GM18520 (cell line): ENCODE measurements at regions not wholly inside any gene's neighbourhood (a gene's known extent, or its start where the extent isn't known, plus 50 kb on each side); places are given as distances from the start of the nearest gene placed in this dataset.
"Not testable (repeated sequence)": the region's sequence is repeated elsewhere in the genome, so short reads cannot be mapped to it uniquely, and the experiment has no call there.

ENCODE experiments used
- ATAC-seq: cut with Tn5 transposase; IDR thresholded peaks from one replicate; pipeline ENCODE4 v1.9.1; 2021; ENCODE audit not compliant: unreplicated experiment

GRCh38 chr12:25682421-25682820, 129.3 kb upstream of the LMNTD1 start:
- no peak for ATAC-seq

- ATAC-seq, result no peak
Measured at GRCh38 chr12:25684070-25684469, 131.0 kb upstream of the LMNTD1 start.

- no peak for ATAC-seq
Measured at GRCh38 chr12:25686351-25686750, 133.3 kb upstream of the LMNTD1 start.

- no peak for ATAC-seq
Measured at GRCh38 chr12:25687226-25687625, 134.1 kb upstream of the LMNTD1 start.

- ATAC-seq, result not testable (repeated sequence)
Measured at GRCh38 chr12:25688851-25689250, 135.8 kb upstream of the LMNTD1 start.

- ATAC-seq, result no peak
Measured at GRCh38 chr12:25689996-25690501, 137.0 kb upstream of the LMNTD1 start.

GRCh38 chr12:25690996-25691864, 138.1 kb upstream of the LMNTD1 start:
- ATAC-seq, result no peak

GRCh38 chr12:25691865-25692114, 138.7 kb upstream of the LMNTD1 start:
- no peak for ATAC-seq

- no peak for ATAC-seq
Measured at GRCh38 chr12:25692115-25693035, 139.3 kb upstream of the LMNTD1 start.

- ATAC-seq, result no peak
Measured at GRCh38 chr12:25694072-25694471, 141.0 kb upstream of the LMNTD1 start.

- ATAC-seq, result no peak
Measured at GRCh38 chr12:25695574-25695973, 142.5 kb upstream of the LMNTD1 start.

GRCh38 chr12:25698772-25699171, 145.7 kb upstream of the LMNTD1 start:
- ATAC-seq, result no peak

GRCh38 chr12:25699454-25699853, 146.4 kb upstream of the LMNTD1 start:
- no peak for ATAC-seq

- ATAC-seq, result no peak
Measured at GRCh38 chr12:25701290-25701689, 148.2 kb upstream of the LMNTD1 start.

- ATAC-seq, result no peak
Measured at GRCh38 chr12:25702553-25702952, 149.5 kb upstream of the LMNTD1 start.

GRCh38 chr12:25705261-25705660, 152.2 kb upstream of the LMNTD1 start:
- no peak for ATAC-seq

GRCh38 chr12:25706646-25707045, 153.6 kb upstream of the LMNTD1 start:
- not testable (repeated sequence) for ATAC-seq

- ATAC-seq, result no peak
Measured at GRCh38 chr12:25707056-25707455, 154.0 kb upstream of the LMNTD1 start.

- no peak for ATAC-seq
Measured at GRCh38 chr12:25708661-25709060, 155.6 kb upstream of the LMNTD1 start.

- ATAC-seq, result no peak
Measured at GRCh38 chr12:25710128-25710527, 157.0 kb upstream of the LMNTD1 start.

- ATAC-seq, result not testable (repeated sequence)
Measured at GRCh38 chr12:25710938-25711605, 158.0 kb upstream of the LMNTD1 start.
